Stimulated activated CD4-positive, alpha-beta T cell treated with anti-CD3 and anti-CD28 coated beads, TNF-alpha, amount 100 ng/mL, for 24 hours (primary cell): ENCODE measurements at regions not wholly inside any gene's neighbourhood (a gene's known extent, or its start where the extent isn't known, plus 50 kb on each side); places are given as distances from the start of the nearest gene placed in this dataset.
"Not testable (repeated sequence)": the region's sequence is repeated elsewhere in the genome, so short reads cannot be mapped to it uniquely, and the experiment has no call there.

Experiments used
- DNase-seq, 3 experiments: peaks; one replicate each; pipeline ENCODE4 v3.0.0-alpha.2; 2020; ENCODE audit warnings: low read depth in 3 of 3

DNA sequence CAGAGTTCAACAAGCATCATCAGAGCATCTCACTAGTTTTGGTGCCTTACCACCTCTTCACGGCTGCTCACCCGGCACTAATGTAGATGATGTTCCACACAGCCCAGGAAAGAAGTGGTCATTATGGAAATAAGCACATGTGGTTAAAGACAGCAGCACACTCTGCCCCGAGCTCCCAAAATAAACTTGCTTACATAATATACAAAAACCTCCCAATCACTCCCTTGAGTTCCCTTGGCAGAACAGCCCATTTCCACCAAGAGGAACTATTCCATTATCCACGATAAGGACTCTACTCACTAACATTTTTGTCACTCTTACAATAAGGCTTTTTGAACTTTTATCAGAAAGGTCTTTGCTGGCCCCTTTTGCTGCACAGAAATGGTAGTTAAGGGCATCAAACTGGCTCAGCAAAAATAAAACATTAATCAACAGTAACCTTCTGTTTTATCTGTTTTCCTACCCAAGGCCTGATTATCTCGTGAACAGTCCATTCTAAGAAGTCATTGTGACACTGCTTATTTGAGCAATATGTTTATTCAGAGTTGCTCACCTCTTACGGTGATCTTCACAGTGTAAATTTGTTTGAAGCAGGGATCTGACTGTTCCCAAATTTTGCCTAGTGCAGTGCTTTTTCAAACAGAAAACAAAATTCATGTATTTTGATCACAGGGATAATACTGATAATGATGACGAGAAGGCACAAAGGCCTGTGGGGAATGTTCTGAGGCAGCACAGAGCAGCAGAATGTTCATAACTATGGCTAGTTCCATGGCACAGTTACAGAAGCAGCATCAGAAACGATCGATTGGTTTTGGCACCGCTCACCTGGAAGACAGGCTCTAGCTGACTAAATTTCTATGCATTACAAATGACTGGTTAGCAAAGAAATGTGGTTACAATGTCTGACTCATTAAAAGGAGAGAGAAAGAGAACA is 399.8 kb upstream of the PIK3R1 start:
- DNase-seq, result no peak

DNA sequence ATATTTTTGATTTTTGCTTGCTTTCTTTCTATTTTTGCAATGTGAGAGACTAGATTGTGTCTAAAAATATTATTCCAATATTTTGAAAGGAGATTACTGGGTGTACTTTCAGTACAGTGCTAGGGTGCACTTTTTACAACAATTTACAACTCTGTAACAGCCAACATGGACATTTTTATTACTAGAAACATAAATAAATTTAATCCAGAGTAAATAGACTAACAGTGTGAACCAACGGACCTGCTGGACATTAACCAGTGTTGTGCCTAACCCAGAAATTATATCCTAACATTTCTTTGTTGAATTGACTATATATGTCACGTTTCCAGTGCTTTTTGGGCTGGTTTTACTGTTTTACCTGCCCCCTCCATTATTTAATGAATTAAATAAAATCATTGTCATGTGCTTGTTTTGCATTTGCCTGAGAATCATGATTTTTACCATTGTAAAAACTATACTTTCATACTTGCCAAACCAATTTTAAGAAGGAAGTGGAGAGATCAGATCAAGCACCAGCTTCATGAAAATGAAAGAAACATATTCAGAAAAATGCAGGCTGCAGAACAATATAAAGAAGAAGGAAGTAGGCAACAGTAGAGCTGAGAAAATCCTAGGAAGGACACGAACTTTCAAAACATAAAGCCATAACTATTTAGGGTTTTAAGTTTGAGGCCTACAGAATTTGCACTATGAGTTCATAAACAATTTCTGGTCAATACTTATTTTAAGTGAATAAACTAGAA is 400.8 kb upstream of the PIK3R1 start:
- DNase-seq, result no peak

DNA sequence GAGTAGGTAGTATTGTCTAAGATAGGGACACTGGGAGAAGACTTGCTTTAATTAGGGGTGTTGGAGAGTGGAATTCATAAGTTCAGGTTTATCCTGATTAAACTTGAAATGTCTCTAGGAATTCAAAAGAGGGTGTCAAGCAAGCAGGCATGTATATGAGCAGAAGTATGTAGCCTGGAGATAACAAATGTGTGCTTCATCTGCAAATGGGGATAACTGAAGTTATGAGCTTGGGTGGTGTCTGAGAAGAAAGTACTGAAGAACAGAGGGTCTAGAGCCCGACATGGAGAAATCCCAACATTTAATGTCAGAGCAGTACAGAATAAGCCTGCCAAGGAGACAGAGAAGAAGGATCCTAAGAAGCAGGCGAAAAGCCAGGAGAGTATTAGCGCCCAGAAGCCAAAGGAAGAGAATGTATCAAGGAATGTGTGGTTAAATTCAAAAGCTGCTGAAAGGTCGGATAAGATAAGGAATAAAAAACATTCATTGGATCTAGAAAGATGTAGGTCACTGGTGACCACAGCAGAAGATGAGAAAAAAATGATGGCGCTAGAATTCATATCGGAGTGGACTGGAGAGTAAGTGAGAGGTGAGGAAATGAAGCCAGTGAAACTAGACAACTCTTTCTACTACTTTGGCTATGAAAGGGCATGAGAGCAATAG is 401.5 kb upstream of the PIK3R1 start:
- no peak for DNase-seq

DNA sequence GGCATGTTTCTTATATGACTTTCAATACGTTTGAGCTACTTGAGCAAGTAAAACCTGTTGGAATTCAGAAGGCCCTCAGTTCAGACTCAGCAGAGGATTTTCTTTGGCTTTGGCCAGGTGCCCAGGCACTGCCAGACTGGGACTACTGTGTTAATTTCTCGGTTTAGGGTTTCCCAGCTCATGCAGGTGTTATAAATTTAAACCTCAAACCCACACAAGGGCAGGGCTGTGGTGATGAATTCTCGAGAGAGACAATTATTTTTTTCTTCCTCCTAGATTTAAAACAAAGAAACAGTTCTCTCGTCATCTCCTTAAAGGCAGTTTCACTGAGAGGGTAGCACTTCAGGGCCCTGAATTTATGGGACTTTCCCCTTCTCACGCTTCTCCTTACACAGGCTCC is 406.0 kb upstream of the PIK3R1 start:
- no peak for DNase-seq

DNA sequence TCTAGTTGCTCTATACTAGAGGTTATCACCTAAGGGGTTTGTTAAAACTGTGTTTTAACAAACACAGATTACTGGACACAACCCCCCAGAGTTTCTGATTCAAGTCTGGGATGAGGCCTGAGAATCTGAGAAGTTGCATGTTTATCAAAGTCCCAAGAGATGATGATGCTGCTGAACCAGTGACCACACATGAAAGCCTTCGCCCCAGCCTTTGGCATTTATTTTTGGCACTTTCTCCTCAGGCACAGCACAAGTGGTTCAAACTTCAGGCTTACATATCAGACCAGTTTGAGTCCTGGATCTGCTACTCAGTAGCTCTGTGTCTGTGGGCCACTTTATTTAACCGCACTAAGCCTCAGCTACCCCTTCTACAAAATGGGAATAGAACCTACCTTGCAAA is 407.2 kb upstream of the PIK3R1 start:
- no peak for DNase-seq

DNA sequence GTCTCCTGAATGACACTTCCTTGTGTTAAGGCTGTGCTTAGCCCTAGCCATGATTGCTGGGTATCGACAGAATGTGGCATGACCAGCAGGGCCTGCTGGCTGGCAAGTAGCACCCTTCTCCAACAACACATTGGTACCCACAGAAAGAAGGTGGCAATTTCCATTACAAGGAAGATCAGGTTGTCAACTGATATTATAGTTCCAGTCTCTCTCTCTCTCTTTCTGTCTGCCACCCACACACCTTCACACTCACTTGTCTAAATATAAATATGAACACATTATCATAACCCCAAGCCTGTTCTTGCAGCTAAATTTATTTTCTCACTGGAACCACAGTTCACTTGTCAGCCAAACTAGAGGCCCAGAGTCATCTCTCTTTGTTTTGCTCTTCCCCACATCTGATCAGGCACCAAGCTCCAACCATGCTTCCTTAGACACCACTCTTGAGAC is 408.1 kb upstream of the PIK3R1 start:
- no peak for DNase-seq

DNA sequence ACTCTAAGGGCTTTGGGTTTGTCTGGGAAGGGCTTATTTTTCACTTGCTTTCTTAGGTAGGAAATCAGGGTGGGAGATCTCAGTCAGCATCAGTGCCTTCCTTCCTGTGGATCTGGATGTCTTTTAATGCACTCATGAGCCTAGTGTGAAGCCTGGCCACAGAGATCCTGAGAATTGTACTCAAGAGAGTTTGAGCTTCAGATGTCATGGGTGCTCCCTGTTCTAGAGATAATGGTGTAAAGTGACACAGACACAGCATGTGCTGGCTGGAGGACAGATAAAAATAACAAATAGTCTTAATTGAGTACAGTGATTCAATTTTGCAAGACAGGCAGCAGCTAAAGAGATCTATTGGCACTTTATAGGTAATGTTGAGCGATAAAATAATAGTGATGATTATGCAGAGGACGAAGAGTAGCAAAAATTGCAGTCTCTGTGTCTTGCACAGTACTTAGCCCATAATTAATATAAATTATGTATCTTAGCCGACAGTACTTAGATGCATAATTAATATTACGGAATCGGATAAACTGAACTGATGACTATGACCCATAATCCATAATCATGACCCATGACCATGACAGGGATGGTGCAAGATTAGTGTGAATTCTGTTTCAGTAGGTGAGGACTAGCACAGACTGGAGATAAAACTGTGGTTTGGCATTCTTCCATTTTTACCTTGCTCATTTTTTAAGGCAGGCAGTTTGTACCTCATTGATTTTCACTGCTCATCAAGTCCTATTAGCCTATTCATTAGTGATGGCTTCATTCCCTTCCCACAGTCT is 408.7 kb upstream of the PIK3R1 start:
- DNase-seq, result no peak

DNA sequence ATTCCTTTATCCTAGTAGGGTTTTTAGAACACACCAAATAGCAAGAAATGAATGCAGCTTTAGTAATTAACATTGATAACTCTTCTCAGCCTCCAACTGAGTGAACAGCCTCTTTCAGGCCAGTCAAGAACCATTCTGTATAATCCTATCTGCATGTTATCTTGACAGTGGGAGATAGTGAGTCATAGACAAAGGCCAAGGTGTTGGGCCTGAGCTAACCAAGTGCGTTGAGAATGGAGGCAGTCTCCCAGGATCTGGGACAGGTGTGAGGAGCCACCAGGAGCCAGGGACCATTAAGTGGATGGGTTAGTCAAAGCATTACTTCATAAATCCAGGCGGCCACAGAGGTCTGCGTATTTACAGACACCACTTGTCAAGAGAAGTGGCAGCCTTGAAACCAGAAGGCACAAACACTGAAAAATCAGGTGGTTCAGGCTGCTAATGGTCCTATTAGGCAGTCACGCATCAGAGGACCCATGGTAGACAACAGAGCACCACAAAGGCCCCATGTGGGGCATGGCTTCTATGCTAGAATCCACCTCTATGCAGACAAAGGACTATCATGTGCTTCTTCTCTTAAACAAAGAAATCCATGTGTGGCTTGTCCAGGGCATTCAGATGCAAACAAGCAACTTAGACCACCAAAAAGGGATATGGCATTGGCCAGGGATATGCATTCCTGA is 409.7 kb upstream of the PIK3R1 start:
- no peak for DNase-seq

DNA sequence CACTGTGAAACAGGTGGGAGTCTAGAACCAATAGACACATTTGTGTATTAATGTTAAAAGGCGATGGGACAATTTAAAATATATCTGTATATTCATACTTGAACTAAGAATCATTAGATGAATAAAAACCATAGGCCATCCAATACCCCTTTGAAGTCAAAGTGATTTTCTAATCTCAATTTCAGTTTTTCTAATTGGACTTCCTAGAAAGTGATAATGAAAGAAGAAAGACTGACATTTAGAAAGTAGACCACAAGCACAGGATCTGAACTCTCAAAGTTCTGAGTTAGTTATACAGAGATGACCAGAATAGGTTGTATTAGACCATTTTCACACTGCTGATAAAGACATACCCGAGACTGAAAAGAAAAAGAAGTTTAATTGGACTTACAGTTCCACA is 412.8 kb upstream of the PIK3R1 start:
- DNase-seq, result no peak

DNA sequence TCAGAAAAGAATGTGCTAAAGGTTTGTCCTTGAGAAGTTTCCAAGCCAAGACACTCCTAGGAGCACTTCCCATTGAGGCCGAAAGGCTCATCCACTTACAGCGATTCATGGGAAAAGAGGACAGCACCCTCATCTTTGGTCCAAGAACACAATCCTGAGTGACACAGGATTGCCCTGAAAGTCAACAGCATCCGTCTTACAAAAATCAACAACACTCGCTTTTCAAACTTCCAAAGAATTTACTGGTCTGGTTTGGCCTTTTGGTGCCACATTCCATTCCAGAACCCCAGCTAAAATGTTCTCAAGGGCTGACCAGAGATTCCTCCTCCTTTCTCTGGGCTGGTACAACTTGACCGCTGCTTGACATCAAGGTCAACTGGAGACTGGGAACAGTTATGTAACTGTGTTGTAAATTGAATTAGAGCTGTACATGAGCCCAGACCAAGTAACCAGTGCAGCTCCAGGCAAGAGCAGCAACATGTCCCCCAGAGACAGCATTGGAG is 415.8 kb upstream of the PIK3R1 start:
- DNase-seq, result no peak

DNA sequence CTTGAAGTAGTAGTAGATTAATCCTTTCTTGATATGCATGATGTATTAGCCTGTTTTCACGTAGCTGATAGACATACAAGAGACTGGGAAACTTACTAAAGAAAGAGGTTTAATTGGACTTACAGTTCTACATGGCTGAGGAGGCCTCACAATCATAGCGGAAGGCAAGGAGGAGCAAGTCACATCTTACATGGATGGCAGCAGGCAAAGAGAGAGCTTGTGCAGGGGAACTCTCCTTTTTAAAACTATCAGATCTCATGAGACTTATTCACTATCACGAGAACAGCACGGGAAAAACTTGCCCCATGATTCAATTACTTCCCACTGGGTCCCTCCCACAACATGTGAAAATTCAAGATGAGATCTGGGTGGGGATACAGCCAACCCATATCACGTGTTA is 417.1 kb upstream of the PIK3R1 start:
- DNase-seq, result not testable (repeated sequence)

DNA sequence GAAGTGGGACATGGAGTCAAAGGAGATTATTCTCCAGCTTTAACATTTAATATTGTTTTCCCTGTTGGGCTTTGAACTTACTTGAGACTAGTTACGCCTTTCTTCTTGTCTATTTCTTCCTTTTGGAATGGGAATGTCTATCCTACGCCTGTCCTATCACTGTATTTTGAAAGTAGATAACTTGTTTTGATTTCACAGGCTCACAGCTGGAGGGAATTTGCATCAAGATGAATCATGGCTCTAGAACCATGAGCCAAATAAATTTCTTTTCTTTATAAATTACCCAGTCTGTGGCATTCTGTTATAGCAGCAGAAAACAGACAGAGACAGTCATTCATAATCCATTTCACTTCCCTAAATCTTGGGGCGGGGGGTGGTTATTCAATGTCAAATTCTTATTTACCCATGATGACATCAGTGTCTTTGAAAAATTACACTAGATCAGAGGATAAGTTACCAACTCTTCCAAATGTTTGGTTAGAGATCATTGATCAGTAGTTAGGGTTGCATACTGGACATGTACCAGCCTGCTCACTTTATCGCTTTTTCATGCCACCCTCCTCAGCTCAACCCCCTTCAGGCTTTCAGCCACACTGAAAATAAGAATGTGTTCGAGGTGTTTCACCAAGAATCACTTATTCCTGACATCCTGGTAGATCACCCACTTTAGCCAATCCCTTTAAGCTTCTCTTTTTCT is 419.6 kb upstream of the PIK3R1 start:
- DNase-seq, result no peak

DNA sequence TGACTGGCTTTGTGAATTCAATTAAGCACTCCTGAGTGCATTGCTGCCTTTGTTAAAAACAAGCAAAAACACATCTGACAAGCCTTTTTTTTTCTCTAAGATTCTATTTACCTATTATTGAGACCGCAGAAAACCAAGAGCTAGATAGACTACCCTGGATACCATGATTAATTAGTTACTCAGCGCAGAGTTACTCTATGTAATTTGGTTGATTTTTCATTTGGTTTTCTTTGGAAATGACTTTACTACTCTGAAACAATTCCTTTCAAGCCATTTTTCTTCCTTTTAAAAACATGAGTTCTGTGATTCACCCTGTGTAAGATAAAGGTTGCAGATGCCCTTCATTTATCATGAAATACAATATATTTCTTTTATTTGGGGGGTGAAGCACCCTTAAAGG is 421.6 kb upstream of the PIK3R1 start:
- DNase-seq, result no peak

DNA sequence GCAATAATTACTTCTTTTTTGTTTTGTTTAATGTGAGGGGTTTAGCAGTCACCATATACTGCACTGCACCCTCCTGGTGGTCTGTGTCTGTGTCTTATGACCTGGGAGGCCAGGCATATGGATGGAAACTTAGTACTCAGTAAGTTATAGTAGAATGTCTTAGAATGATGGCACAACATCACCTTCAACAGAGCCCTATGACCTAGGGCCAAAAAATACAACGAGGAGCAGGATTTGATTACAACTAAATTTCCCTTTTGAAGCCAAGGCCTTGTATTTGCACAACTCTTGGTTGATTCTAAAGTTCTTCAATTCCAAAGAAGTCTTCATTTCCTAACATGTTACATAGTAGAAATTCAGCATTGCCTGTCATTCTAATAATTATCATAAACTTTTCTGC is 422.1 kb upstream of the PIK3R1 start:
- DNase-seq, result no peak

DNA sequence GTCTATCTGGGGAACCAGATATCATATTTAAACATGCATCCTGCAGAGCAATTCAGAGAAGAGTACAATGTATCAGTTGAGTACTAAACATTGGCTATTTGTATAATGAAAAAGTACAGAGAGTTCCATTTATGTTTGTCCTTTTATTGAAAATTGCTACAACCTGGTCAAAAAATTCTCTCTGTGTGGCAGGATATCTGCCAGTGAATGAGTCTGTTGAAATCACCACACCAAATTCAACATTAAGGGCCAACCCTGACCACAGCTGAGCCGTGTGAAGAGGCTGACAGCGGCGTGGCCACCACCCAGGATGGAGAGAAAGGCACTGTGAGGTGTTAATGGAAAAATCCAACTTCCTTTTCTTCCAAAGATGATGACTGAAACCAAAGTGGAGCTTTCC is 422.7 kb upstream of the PIK3R1 start:
- DNase-seq, result no peak

DNA sequence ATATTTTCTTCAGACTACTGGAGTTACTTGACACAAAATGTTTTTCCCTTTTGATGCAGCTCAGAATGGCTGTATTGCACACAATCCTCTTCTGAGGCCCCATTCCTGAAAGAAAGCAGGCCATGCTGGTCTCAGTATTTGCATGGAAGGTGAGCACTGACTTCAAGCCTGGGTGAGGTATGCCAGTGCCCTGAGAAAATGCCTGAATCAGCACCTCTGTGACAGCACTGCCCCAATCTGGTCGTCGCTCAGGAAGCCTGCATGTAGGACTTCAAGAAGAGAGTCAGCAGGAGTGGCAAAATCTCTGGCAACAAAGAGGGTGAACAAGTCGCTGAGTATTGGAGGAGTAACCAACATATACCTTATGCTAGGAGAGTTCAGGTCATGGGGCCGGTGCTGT is 425.2 kb upstream of the PIK3R1 start:
- no peak for DNase-seq

DNA sequence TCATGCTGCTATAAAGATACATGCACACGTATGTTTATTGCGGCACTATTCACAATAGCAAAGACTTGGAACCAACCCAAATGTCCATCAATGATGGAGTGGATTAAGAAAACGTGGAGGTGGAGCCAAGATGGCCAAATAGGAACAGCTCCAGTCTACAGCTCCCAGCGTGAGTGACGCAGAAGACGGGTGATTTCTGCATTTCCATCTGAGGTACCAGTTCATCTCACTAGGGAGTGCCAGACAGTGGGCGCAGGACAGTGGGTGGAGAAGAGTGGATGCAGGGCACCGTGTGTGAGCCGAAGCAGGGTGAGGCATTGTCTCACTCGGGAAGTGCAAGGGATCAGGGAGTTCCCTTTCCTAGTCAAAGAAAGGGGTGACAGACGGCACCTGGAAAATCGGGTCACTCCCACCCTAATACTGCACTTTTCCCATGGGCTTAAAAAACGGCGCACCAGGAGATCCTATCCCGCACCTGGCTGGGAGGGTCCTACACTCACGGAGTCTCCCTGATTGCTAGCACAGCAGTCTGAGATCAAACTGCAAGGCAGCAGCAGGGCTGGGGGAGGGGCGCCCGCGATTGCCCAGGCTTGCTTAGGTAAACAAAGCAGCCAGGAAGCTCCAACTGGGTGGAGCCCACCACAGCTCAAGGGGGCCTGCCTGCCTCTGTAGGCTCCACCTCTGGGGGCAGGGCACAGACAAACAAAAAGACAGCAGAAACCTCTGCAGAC is 435.5 kb upstream of the PIK3R1 start:
- DNase-seq, result not testable (repeated sequence)

DNA sequence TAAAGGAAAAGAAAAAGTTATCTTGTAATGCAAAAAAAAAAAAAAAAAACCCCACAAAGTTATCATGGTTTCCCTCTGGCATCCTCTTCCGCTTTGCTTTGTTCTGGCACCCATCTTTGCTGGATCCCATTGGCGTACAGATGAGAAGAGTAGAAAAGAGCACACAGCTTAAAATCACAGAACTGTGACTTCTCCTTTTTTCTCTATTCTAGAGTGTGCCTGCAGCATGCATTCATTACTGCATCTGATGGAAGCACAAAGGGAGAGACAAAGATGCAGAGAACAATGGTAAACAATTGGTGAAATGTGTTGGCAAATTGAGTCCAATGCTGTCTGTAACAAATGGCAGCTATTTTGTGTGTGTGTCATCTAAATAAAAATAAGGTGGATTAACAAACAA is 440.8 kb upstream of the PIK3R1 start:
- no peak for DNase-seq

DNA sequence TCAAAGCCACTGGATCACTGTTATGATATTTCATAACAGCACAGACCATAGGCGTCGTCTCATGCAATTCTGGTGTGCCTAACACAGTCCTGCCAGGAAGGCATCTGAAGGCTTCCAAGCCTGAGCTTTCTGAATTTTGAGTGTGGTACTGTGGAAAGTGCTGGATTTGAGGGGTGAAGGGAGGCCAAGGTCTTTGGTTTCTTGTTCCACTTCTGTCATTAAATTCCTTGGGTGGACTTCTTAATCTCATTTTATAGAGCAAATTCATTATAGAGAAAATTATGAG is 441.3 kb upstream of the PIK3R1 start:
- DNase-seq, result no peak
